GM18499 (cell line): ENCODE measurements at regions not wholly inside any gene's neighbourhood (a gene's known extent, or its start where the extent isn't known, plus 50 kb on each side); places are given as distances from the start of the nearest gene placed in this dataset.

Experiments
- ATAC-seq: cut with Tn5 transposase; IDR thresholded peaks from one replicate; pipeline ENCODE4 v1.9.1; 2021; ENCODE audit warnings: moderate number of reproducible peaks; ENCODE audit not compliant: insufficient read depth, unreplicated experiment

- no peak for ATAC-seq
Measured at GRCh38 chr3:75983609-75984290, 198.4 kb upstream of the ZNF717 start.

DNA sequence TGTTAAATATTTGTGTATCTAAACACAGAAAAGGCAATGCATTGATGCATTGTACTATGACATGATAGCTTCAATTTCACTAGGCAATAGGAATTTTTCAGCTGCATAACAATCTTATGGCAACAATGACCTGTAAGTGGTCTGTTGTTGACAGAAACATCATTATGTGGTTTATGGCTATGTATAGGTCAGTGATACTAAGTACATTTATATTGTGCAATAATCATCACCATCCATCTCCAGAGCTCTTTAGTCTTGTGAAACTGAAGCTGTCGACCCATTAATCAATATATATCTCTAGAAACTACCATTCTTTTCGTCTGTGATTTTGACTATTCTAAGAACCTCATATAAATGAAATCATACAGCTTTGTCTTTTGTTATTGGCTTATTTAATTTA is 200.1 kb upstream of the ZNF717 start:
- no peak for ATAC-seq

- no peak for ATAC-seq
Measured at GRCh38 chr3:76010252-76010651, 224.9 kb upstream of the ZNF717 start.

GRCh38 chr3:76011121-76011520 is 225.8 kb upstream of the ZNF717 start:
- no peak for ATAC-seq

DNA sequence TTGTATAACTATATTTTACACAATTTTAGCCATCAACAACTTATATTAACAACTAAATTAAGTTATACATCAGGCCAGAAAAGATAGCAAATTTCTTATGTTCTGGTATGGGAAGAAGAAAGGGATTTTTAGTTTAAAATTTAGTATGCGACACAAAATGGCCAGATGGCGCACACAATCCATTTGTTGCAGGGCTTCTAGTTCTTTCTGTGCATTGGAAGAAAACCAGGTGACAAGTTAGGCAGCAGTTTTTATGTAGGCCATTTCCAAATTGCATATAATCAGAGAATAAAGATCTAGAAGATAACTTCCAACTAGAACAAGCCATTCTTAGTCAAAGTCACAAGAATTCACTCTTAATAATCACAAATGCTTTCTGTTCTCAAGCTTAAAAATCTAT is 230.1 kb upstream of the ZNF717 start:
- ATAC-seq, result no peak

DNA sequence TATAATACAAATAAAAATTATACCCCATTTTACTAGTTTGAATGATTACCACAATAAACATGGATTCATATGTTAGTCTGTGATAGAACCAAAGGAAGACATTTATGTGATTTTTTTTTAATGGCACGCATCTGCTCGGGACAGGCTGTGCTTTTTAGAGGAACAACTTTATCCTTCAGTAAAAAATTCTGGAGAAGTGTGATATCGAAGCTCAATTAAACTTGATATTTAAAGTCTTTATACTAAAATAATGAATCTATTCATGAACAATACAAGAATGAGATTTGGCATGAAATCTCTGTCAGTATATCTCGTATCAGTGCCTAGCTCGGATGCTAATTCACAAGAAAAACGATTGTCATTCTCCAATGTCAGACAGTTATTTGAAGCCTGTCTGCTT is 230.8 kb upstream of the ZNF717 start:
- no peak for ATAC-seq

GRCh38 chr3:76016769-76017439 is 231.6 kb upstream of the ZNF717 start:
- no peak for ATAC-seq

DNA sequence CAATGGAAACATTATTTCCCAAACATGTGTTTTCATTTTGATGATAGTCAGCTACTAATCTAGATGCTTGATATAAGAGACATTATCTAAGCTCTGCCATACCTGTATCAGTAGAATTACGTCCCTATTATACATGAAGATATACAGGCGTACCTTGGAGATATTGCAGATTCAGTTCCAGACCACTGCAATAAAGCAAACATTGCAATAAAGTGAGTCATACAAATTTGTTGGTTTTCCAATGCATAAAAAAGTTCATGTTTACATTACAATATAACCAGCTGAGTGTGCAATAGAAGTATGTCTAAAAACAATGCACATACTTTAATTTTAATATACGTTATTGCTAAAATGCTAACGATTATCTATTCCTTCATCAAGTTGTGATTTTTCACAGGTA is 236.0 kb upstream of the ZNF717 start:
- no peak for ATAC-seq

GRCh38 chr3:76024640-76025039 is 239.3 kb upstream of the ZNF717 start:
- no peak for ATAC-seq

DNA sequence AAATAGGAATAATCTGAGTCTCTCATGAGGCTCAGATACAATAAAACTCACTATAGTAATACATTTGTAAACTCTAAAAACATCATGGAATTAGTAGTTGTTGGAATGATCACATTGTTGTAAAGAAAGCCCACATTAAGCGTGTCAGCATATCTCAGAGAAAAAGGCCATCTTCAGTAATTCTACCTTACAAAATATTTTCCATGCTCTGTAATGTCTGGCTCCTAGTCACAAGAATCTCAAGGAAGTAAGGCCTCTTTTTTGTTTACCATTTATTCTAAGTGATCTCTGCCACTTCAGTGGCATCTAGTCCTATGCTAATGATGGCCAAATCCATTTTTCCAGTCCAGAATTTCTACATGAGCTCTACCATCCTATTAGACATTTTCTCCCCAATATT is 240.2 kb upstream of the ZNF717 start:
- ATAC-seq, result no peak

DNA sequence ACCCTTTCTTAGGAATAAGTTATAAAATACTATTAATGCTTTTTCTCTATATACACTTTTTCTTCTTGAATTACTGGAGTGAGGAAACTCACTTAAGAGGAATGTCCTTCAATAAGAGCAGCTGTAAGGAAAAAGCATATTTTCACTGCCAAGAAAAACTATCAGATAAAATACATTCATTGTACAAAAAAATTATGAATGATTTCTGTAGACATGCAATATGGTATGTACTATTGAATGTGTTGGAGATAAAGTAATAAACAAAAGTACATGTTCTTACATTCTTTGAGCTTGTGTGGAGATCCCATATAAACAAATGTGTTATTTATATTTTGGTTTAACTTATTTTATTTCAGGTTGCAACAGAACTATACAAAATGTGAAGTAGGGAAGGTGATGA is 241.0 kb upstream of the ZNF717 start:
- ATAC-seq, result no peak

GRCh38 chr3:76028774-76029173 is 243.4 kb upstream of the ZNF717 start:
- no peak for ATAC-seq

DNA sequence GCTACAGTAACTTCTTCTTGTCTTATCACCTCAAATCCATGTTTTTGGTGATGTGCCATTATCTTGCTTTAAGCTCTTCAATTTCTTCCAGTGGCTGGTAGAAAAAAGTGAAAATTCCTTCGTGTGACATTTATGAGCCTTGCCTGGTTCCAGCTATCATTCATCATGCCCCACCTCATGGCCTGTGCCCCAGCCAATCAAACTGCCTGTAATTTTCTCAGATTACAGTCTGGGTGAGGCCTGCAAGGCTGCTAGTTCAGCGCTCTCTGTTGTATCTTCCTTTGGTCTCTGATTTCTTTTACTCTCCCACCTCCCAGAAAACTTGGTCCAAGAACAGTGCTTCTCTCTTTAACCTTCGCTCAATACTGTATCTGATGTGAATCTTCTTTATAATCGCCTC is 249.3 kb upstream of the ZNF717 start:
- no peak for ATAC-seq

DNA sequence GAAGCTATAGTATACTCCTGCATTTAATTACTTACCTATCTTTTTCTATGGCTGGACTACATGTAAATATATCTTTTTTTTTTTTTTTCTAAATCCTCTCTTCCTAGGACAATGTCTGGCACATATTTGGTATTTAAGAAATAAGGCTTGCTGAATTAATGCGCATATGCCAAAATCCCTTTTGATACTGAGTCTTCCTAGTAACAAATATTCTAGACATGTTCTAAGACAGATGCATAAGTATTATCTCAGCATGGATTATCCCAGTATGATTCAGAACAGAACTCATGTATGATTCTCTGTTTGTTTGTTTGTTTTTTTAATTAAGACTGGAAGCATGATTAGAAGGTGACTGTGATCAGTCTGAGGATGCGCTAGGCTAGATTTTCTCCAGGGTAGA is 249.8 kb upstream of the ZNF717 start:
- ATAC-seq, result no peak

GRCh38 chr3:76038949-76039348 is 253.6 kb upstream of the ZNF717 start:
- ATAC-seq, result no peak

DNA sequence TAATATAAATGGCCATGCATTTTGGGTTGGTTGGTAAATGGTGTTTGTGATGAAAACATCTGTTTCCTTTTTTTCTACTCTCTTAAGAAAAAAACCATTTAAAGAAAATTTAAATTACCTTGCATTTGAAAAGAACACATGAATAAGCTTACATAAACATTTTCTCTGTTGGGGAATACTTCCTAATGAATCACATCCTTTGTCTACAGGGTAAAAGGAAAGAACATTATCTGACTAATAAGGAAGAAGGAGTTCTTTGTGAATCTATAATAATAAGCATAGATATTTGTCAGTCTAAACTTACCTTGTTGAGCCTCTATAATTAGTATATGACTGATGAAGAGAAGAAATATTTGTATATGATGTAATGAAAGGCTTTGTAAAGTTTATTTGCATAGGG is 254.1 kb upstream of the ZNF717 start:
- ATAC-seq, result no peak

GRCh38 chr3:76040946-76041345 is 255.6 kb upstream of the ZNF717 start:
- ATAC-seq, result no peak

DNA sequence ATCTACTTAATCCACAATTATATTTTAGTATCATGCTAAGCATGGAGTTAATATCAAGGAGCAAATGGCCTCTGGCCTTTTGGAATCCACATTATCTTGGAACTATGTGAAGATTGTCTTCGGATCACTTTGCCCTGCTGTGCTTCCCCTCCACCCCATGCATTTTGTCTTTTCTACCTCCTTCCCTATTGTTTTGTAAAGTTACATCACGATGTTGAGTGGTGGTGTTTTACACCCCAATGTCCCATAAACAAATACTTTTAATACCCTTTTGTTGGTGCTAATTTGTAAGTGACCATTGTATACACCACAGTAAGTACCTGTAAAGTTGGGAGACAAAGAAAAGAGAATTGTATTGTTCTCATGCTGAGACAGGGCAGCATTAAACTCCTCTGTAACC is 258.4 kb upstream of the ZNF717 start:
- ATAC-seq, result no peak

GRCh38 chr3:76044601-76045600 is 259.6 kb upstream of the ZNF717 start:
- ATAC-seq, result no peak

DNA sequence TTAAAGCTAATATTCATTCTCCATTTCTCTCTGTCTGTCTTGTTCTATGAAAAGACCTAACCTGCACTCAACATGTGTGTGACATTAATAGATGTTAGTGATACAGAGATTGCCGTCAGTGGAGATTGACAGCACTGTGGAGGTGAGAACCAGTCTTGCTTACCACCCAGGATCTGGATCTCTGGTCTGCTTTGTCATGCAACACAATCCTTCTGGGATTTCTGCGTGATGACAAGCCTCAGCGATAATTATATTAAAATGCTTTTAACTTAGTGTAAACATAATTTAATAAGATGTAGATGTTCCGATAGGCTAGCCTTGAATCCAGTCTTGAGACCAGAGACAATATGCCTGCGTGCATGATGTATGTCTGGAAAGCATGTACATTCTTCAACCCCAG is 262.0 kb upstream of the ZNF717 start:
- no peak for ATAC-seq

- ATAC-seq, result no peak
Measured at GRCh38 chr3:76049776-76050175, 264.4 kb upstream of the ZNF717 start.
